ENCODE measurements at regions not wholly inside any gene's neighbourhood (a gene's known extent, or its start where the extent isn't known, plus 50 kb on each side); places are given as distances from the start of the nearest gene placed in this dataset.

GRCh38 chr2:136208682-136209420, 90.9 kb upstream of the CXCR4 start:
- Histone ChIP-seq H3K4me1 (ENCODE audit: control insufficient read depth, low read depth, low read length) (peaks cover 11% of the 10 kb centered on the region), H3K79me2 (ENCODE audit: control insufficient read depth, insufficient read depth, low read length) (no peaks in the 10 kb centered on the region), H3K23ac (ENCODE audit: low read length) (no peak overlapping the region), H4K8ac (ENCODE audit: low read depth, low read length) (no peak overlapping the region), H3K4ac (ENCODE audit: low read depth, low read length) (no peak overlapping the region), H2BK5ac (ENCODE audit: low read length) (no peak overlapping the region), H3K27ac (ENCODE audit: low read depth, low read length) (no peak overlapping the region), H3K9ac (ENCODE audit: low read length) (no peak overlapping the region), H3K4me3 (ENCODE audit: low read length) (no peak overlapping the region), H2BK120ac (ENCODE audit: low read depth, low read length) (no peak overlapping the region), H2AK5ac (ENCODE audit: low read length) (no peak overlapping the region), H3K27me3 (ENCODE audit: insufficient read depth, low read length, poor library complexity) (no peaks in the 10 kb centered on the region), H3K79me1 (ENCODE audit: low read length) (no peaks in the 10 kb centered on the region), H3K18ac (ENCODE audit: low read length) (no peak overlapping the region), H3K36me3 (ENCODE audit: control insufficient read depth, insufficient read depth, low read length) (no peaks in the 10 kb centered on the region), H2BK15ac (replicated peaks; ENCODE audit: low read depth) (no peak overlapping the region), H3K4me2 (ENCODE audit: low read length) (no peak overlapping the region), H3K56ac (ENCODE audit: low read length) (no peak overlapping the region), H4K5ac (ENCODE audit: low read length) (no peak overlapping the region)
- DNase-seq, result no peak
- WGBS (ENCODE audit: extremely low coverage, insufficient coverage, low lambda C conversion rate), result no CpG with 5 or more reads among the region's 8 CpGs

GRCh38 chr2:136207665-136208064, 89.7 kb upstream of the CXCR4 start:
- no peaks in the 10 kb centered on the region for H3K27me3 ChIP-seq (ENCODE audit: insufficient read depth, low read length, poor library complexity)
- WGBS (ENCODE audit: extremely low coverage, insufficient coverage, low lambda C conversion rate), result no CpG with 5 or more reads among the region's 2 CpGs
- H3K56ac ChIP-seq (ENCODE audit: low read length), result no peak overlapping the region
- H3K23ac ChIP-seq (ENCODE audit: low read length), result no peak overlapping the region
- no peak overlapping the region for H2BK15ac ChIP-seq (replicated peaks; ENCODE audit: low read depth)
- H3K18ac ChIP-seq (ENCODE audit: low read length), result no peak overlapping the region
- H2BK120ac ChIP-seq (ENCODE audit: low read depth, low read length), result no peak overlapping the region
- no peak for DNase-seq
- H3K4me2 ChIP-seq (ENCODE audit: low read length), result no peak overlapping the region
- H3K79me2 ChIP-seq (ENCODE audit: control insufficient read depth, insufficient read depth, low read length), result no peaks in the 10 kb centered on the region
- no peak overlapping the region for H2BK5ac ChIP-seq (ENCODE audit: low read length)
- H3K4me3 ChIP-seq (ENCODE audit: low read length), result no peak overlapping the region
- no peak overlapping the region for H3K9ac ChIP-seq (ENCODE audit: low read length)
- H4K5ac ChIP-seq (ENCODE audit: low read length), result no peak overlapping the region
- H3K36me3 ChIP-seq (ENCODE audit: control insufficient read depth, insufficient read depth, low read length), result no peaks in the 10 kb centered on the region
- H3K27ac ChIP-seq (ENCODE audit: low read depth, low read length), result no peak overlapping the region
- H4K8ac ChIP-seq (ENCODE audit: low read depth, low read length), result no peak overlapping the region
- H3K79me1 ChIP-seq (ENCODE audit: low read length), result no peaks in the 10 kb centered on the region
- H2AK5ac ChIP-seq (ENCODE audit: low read length), result no peak overlapping the region
- peaks cover 8% of the 10 kb centered on the region for H3K4me1 ChIP-seq (ENCODE audit: control insufficient read depth, low read depth, low read length)
- H3K4ac ChIP-seq (ENCODE audit: low read depth, low read length), result no peak overlapping the region

DNA sequence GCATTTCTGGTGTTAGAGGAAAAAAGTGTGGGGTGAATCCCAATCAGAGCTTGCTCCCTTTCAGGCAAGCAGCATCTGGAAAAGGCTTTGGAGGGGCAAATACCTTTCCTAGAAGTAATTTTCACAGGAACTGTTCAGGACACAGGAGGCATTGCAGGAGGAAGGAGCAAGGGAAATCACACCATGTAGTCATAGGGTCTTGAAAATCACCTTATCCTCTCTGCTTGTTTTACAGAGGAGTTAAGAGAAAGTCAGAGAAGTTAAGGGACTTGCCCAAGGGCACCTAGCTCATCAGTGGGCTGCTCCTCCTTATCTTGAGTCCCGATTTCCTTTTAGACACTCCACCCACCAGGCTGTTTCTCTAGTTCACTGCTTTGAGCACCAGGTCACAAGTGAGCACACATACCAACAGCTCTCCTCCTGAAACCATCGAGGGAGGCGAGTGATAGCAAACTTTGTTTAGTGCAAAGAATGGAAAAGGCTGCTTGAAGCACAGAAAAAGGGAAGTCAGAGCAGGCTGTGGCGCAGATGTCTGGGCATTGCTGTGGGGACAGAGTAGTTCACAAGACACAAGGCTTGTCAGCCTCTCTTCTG, 89.2 kb upstream of the CXCR4 start:
- Histone ChIP-seq H3K79me1 (ENCODE audit: low read length) (no peaks in the 10 kb centered on the region), H4K5ac (ENCODE audit: low read length) (no peak overlapping the region), H3K4ac (ENCODE audit: low read depth, low read length) (no peak overlapping the region), H3K27me3 (ENCODE audit: insufficient read depth, low read length, poor library complexity) (no peaks in the 10 kb centered on the region), H2AK5ac (ENCODE audit: low read length) (no peak overlapping the region), H2BK120ac (ENCODE audit: low read depth, low read length) (no peak overlapping the region), H2BK5ac (ENCODE audit: low read length) (no peak overlapping the region), H3K56ac (ENCODE audit: low read length) (no peak overlapping the region), H3K18ac (ENCODE audit: low read length) (no peak overlapping the region), H2BK15ac (replicated peaks; ENCODE audit: low read depth) (no peak overlapping the region), H3K27ac (ENCODE audit: low read depth, low read length) (no peak overlapping the region), H3K23ac (ENCODE audit: low read length) (no peak overlapping the region), H3K79me2 (ENCODE audit: control insufficient read depth, insufficient read depth, low read length) (no peaks in the 10 kb centered on the region), H3K4me2 (ENCODE audit: low read length) (no peak overlapping the region), H4K8ac (ENCODE audit: low read depth, low read length) (no peak overlapping the region), H3K4me3 (ENCODE audit: low read length) (no peak overlapping the region), H3K9ac (ENCODE audit: low read length) (no peak overlapping the region), H3K36me3 (ENCODE audit: control insufficient read depth, insufficient read depth, low read length) (no peaks in the 10 kb centered on the region), H3K4me1 (ENCODE audit: control insufficient read depth, low read depth, low read length) (peaks cover 4% of the 10 kb centered on the region)
- DNase-seq, result no peak
- no CpG with 5 or more reads among the region's 4 CpGs for WGBS (ENCODE audit: extremely low coverage, insufficient coverage, low lambda C conversion rate)

GRCh38 chr2:136206613-136207012, 88.7 kb upstream of the CXCR4 start:
- Histone ChIP-seq H3K56ac (ENCODE audit: low read length) (no peak overlapping the region), H4K8ac (ENCODE audit: low read depth, low read length) (no peak overlapping the region), H3K36me3 (ENCODE audit: control insufficient read depth, insufficient read depth, low read length) (no peaks in the 10 kb centered on the region), H3K4me2 (ENCODE audit: low read length) (no peak overlapping the region), H3K4me3 (ENCODE audit: low read length) (no peak overlapping the region), H4K5ac (ENCODE audit: low read length) (no peak overlapping the region), H3K79me1 (ENCODE audit: low read length) (no peaks in the 10 kb centered on the region), H2BK120ac (ENCODE audit: low read depth, low read length) (no peak overlapping the region), H2BK5ac (ENCODE audit: low read length) (no peak overlapping the region), H3K23ac (ENCODE audit: low read length) (no peak overlapping the region), H3K4ac (ENCODE audit: low read depth, low read length) (no peak overlapping the region), H2BK15ac (replicated peaks; ENCODE audit: low read depth) (no peak overlapping the region), H3K27ac (ENCODE audit: low read depth, low read length) (no peak overlapping the region), H3K27me3 (ENCODE audit: insufficient read depth, low read length, poor library complexity) (no peaks in the 10 kb centered on the region), H3K18ac (ENCODE audit: low read length) (no peak overlapping the region), H3K79me2 (ENCODE audit: control insufficient read depth, insufficient read depth, low read length) (no peaks in the 10 kb centered on the region), H3K4me1 (ENCODE audit: control insufficient read depth, low read depth, low read length) (no peaks in the 10 kb centered on the region), H2AK5ac (ENCODE audit: low read length) (peak overlapping the region; percentile 20), H3K9ac (ENCODE audit: low read length) (no peak overlapping the region)
- no peak for DNase-seq
- no CpG with 5 or more reads among the region's 7 CpGs for WGBS (ENCODE audit: extremely low coverage, insufficient coverage, low lambda C conversion rate)

DNA sequence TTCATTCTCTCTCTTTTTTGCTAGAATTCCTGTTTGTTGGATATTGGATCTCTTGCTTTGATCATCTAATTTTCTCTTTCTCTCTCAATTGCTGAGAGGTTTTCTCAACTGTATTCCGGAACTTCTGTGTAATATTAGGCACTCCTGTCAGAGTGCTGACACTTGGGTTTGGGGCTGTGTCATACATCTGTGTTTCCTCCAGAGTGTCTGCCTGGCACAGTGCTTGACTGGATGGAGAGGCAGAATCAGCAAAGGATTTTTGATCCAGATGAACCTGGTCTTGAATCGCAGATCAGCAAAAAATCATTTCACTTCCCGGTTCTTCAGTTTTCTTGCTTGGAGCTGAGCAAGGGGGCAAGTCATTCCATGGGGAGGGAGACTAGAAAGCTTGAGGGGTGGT, 87.7 kb upstream of the CXCR4 start:
- H3K79me1 ChIP-seq (ENCODE audit: low read length), result no peaks in the 10 kb centered on the region

DNA sequence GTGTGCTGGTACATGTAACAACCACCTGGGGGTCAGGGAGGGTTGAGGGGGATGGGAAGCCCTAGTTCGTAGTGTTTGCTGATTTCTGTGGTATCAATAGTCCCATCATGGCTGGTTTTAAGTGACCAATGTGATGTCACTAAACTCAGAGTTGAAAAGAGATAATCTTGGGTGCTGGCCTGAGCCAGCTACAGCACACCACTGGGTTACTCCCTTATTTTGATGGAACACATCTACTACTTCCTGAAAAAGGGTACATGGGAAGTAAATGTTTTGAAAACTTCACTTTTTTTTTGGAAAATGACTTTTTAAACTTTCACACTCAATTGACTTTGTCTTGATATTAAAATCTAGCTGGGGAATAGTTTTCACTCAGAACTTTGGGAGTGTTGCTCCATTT, 87.0 kb upstream of the CXCR4 start:
- no peaks in the 10 kb centered on the region for H3K36me3 ChIP-seq (ENCODE audit: control insufficient read depth, insufficient read depth, low read length)
- no peaks in the 10 kb centered on the region for H3K79me2 ChIP-seq (ENCODE audit: control insufficient read depth, insufficient read depth, low read length)
- no peak overlapping the region for H3K4me3 ChIP-seq (ENCODE audit: low read length)
- no peaks in the 10 kb centered on the region for H3K4me1 ChIP-seq (ENCODE audit: control insufficient read depth, low read depth, low read length)
- no peaks in the 10 kb centered on the region for H3K27me3 ChIP-seq (ENCODE audit: insufficient read depth, low read length, poor library complexity)
- WGBS (ENCODE audit: extremely low coverage, insufficient coverage, low lambda C conversion rate), result no CpG with 5 or more reads among the region's 1 CpG
- no peak overlapping the region for H3K56ac ChIP-seq (ENCODE audit: low read length)
- no peak overlapping the region for H2BK5ac ChIP-seq (ENCODE audit: low read length)
- no peak for DNase-seq
- no peaks in the 10 kb centered on the region for H3K79me1 ChIP-seq (ENCODE audit: low read length)
- no peak overlapping the region for H3K27ac ChIP-seq (ENCODE audit: low read depth, low read length)
- H2AK5ac ChIP-seq (ENCODE audit: low read length), result no peak overlapping the region
- H2BK120ac ChIP-seq (ENCODE audit: low read depth, low read length), result no peak overlapping the region
- no peak overlapping the region for H3K4ac ChIP-seq (ENCODE audit: low read depth, low read length)
- H3K23ac ChIP-seq (ENCODE audit: low read length), result no peak overlapping the region
- H3K18ac ChIP-seq (ENCODE audit: low read length), result no peak overlapping the region
- no peak overlapping the region for H3K9ac ChIP-seq (ENCODE audit: low read length)
- no peak overlapping the region for H4K8ac ChIP-seq (ENCODE audit: low read depth, low read length)
- H4K5ac ChIP-seq (ENCODE audit: low read length), result no peak overlapping the region
- H3K4me2 ChIP-seq (ENCODE audit: low read length), result no peak overlapping the region
- H2BK15ac ChIP-seq (replicated peaks; ENCODE audit: low read depth), result no peak overlapping the region

More for the DNA sequence above, 87.7 kb upstream of the CXCR4 start:
- Histone ChIP-seq H2AK5ac (ENCODE audit: low read length) (no peak overlapping the region), H2BK15ac (replicated peaks; ENCODE audit: low read depth) (no peak overlapping the region), H3K9ac (ENCODE audit: low read length) (no peak overlapping the region), H3K4me3 (ENCODE audit: low read length) (no peak overlapping the region), H3K56ac (ENCODE audit: low read length) (no peak overlapping the region), H3K4me2 (ENCODE audit: low read length) (no peak overlapping the region), H3K4ac (ENCODE audit: low read depth, low read length) (no peak overlapping the region), H3K36me3 (ENCODE audit: control insufficient read depth, insufficient read depth, low read length) (no peaks in the 10 kb centered on the region), H2BK120ac (ENCODE audit: low read depth, low read length) (no peak overlapping the region), H3K79me2 (ENCODE audit: control insufficient read depth, insufficient read depth, low read length) (no peaks in the 10 kb centered on the region), H3K27ac (ENCODE audit: low read depth, low read length) (no peak overlapping the region), H3K4me1 (ENCODE audit: control insufficient read depth, low read depth, low read length) (no peaks in the 10 kb centered on the region), H2BK5ac (ENCODE audit: low read length) (no peak overlapping the region), H3K18ac (ENCODE audit: low read length) (no peak overlapping the region), H3K23ac (ENCODE audit: low read length) (no peak overlapping the region), H4K5ac (ENCODE audit: low read length) (no peak overlapping the region), H3K27me3 (ENCODE audit: insufficient read depth, low read length, poor library complexity) (no peaks in the 10 kb centered on the region), H4K8ac (ENCODE audit: low read depth, low read length) (no peak overlapping the region)
- DNase-seq, result no peak
- no CpG with 5 or more reads among the region's 3 CpGs for WGBS (ENCODE audit: extremely low coverage, insufficient coverage, low lambda C conversion rate)
